Stomach (tissue), 8 donors: ENCODE measurements at regions not wholly inside any gene's neighbourhood (a gene's known extent, or its start where the extent isn't known, plus 50 kb on each side); places are given as distances from the start of the nearest gene placed in this dataset.

ENCODE experiments used
- DNase-seq, 2 donors: peaks; one replicate each; pipeline versions ENCODE4 v3.0.0 to v3.0.0-alpha.2; 2013 to 2019
- H3K27ac ChIP-seq, 5 donors: fragments of 200-600 bp in 4 of 5; sonication (generic) in 4 of 5; one replicate each; pipeline ENCODE4 v1.5.1; 2013 to 2019; ENCODE audit warnings: mild to moderate bottlenecking in 1 of 5, moderate library complexity in 1 of 5
- H3K27me3 ChIP-seq, 3 donors: fragments of 200-600 bp; sonication (generic); one replicate each; pipeline ENCODE4 v1.5.1; 2017 to 2019; ENCODE audit warnings: mixed run types in 1 of 3
- H3K36me3 ChIP-seq, 4 donors: fragments of 200-600 bp; sonication (generic); 1 replicate in 3 of 4; 2 replicates in 1 of 4; pipeline ENCODE4 v1.5.1; 2016 to 2019
- H3K4me1 ChIP-seq, 4 donors: fragments of 200-600 bp; sonication (generic); one replicate each; pipeline ENCODE4 v1.5.1; 2016 to 2019
- H3K4me3 ChIP-seq, 4 donors: fragments of 200-600 bp; sonication (generic) in 3 of 4; one replicate each; pipeline ENCODE4 v1.5.1; 2016 to 2019; ENCODE audit warnings: mild to moderate bottlenecking in 1 of 4
- H3K9me3 ChIP-seq, 4 donors: fragments of 200-600 bp; sonication (generic); one replicate each; pipeline ENCODE4 v1.5.1; 2016 to 2019
- CTCF ChIP-seq, 7 experiments: fragments of 450-650 bp in 4 of 7; fragments of 200-600 bp in 3 of 7; sonication (generic) in 3 of 7; IDR thresholded peaks; one replicate each; pipeline ENCODE4 v1.5.1; 2016 to 2019; ENCODE audit warnings: antibody characterized with exemption in 7 of 7, control low read depth in 2 of 7, mild to moderate bottlenecking in 1 of 7
- EP300 ChIP-seq: sonication (generic); formaldehyde crosslinking; IDR thresholded peaks from one replicate; pipeline ENCODE4 v1.6.1; 2017; ENCODE audit warnings: antibody characterized with exemption
- POLR2A ChIP-seq, 4 donors: fragments of 450-650 bp; IDR thresholded peaks; one replicate each; pipeline ENCODE4 v1.6.1; 2016; ENCODE audit warnings: antibody characterized with exemption in 4 of 4, control low read depth in 2 of 4, mild to moderate bottlenecking in 1 of 4, moderate library complexity in 1 of 4
- POLR2AphosphoS5 ChIP-seq, 3 donors: sonication (generic); formaldehyde crosslinking; IDR thresholded peaks; one replicate each; pipeline ENCODE4 v1.6.1; 2016; ENCODE audit warnings: antibody characterized with exemption in 3 of 3
- WGBS, 5 donors: extraction: QIAGEN DNeasy Blood & Tissue Kit in 3 of 5; methylation state at CpG; one replicate each; pipeline versions ENCODE4 v1.1.5 to v1.1.7; 2013 to 2018; 5-methylcytosine and 5-hydroxymethylcytosine counted together
- intact Hi-C: fragments of 100-400 bp; cut with DNase I; formaldehyde crosslinking; loops from one replicate; pipeline ENCODE4 v1.15.1; 2023; ENCODE audit warnings: low total_unique reads
- donor health status: healthy with polysubstance abuse.
- donor health status: Bipolar disorder and iron deficiency.
- donor health status: healthy.

GRCh38 chr3:107239703-107240102, 137.5 kb upstream of the CCDC54 start:
- WGBS, 5 donors = 86 to 92% (median 87%) methylated on average over 4 of the region's 4 CpGs
- TF ChIP-seq POLR2A (IDR thresholded peaks at IDR 0.05) (no peak), POLR2AphosphoS5 (IDR thresholded peaks at IDR 0.05) (no peak), EP300 (no peak), CTCF (IDR thresholded peaks at IDR 0.05) (no peak)
- no peaks in the 10 kb centered on the region for H3K36me3 ChIP-seq
- H3K4me1 ChIP-seq = peaks cover 0 to 44% (median 31%) of the 10 kb centered on the region in 4 donors
- peak overlapping the region in 1 of 5 donors; percentile 86 for H3K27ac ChIP-seq
- intact Hi-C loops = no loop called here
- peak overlapping the region; percentile 57 to 92 (median 74) for H3K4me3 ChIP-seq
- H3K9me3 ChIP-seq = no peaks in the 10 kb centered on the region
- no peaks in the 10 kb centered on the region for H3K27me3 ChIP-seq
- DNase-seq = no peak

- TF ChIP-seq POLR2A (IDR thresholded peaks at IDR 0.05) (no peak), POLR2AphosphoS5 (IDR thresholded peaks at IDR 0.05) (peak; percentile 32 to 58 (median 46))
- intact Hi-C loops = no loop called here
- H3K9me3 ChIP-seq = no peaks in the 10 kb centered on the region
- H3K4me1 ChIP-seq = peaks cover 0 to 42% (median 28%) of the 10 kb centered on the region in 4 donors
- no peaks in the 10 kb centered on the region for H3K36me3 ChIP-seq
- peak overlapping the region; percentile 57 to 92 (median 74) for H3K4me3 ChIP-seq
- 1% methylated on average over 33 to 59 of the region's 59 CpGs for WGBS, 5 donors
- H3K27me3 ChIP-seq = no peaks in the 10 kb centered on the region
- peak overlapping the region; percentile 36 to 86 (median 69) for H3K27ac ChIP-seq
- peak; percentile 69 to 93 for DNase-seq
Observed at GRCh38 chr3:107240183-107241091, 136.8 kb upstream of the CCDC54 start.

- H3K36me3 ChIP-seq = peaks cover 0 to 3% (median 3%) of the 10 kb centered on the region in 4 donors
Observed at GRCh38 chr3:107241217-107241616, 136.0 kb upstream of the CCDC54 start.

GRCh38 chr3:107242579-107242978, 134.7 kb upstream of the CCDC54 start:
- no peak for TF ChIP-seq POLR2A (IDR thresholded peaks at IDR 0.05)
- no peak for TF ChIP-seq POLR2AphosphoS5 (IDR thresholded peaks at IDR 0.05)
- no peak for TF ChIP-seq EP300
- TF ChIP-seq CTCF (IDR thresholded peaks at IDR 0.05) = no peak
- Histone ChIP-seq H3K9me3 (no peaks in the 10 kb centered on the region), H3K27me3 (no peaks in the 10 kb centered on the region), H3K27ac (no peak overlapping the region), H3K36me3 (peaks cover 0 to 12% (median 6%) of the 10 kb centered on the region in 4 donors), H3K4me3 (no peak overlapping the region), H3K4me1 (peaks cover 0 to 29% (median 20%) of the 10 kb centered on the region in 4 donors)
- DNase-seq = no peak
- WGBS, 5 donors = 59 to 74% (median 65%) methylated on average over 8 of the region's 8 CpGs
- intact Hi-C loops = no loop called here

More at GRCh38 chr3:107241217-107241616, 136.0 kb upstream of the CCDC54 start:
- Histone ChIP-seq H3K9me3 (no peaks in the 10 kb centered on the region), H3K27me3 (no peaks in the 10 kb centered on the region), H3K27ac (peak overlapping the region in 3 of 5 donors; percentile 66 to 86 (median 73)), H3K4me3 (peak overlapping the region; percentile 57 to 92 (median 74)), H3K4me1 (peaks cover 0 to 35% (median 24%) of the 10 kb centered on the region in 4 donors)
- peak; percentile 32 to 73 for DNase-seq
- intact Hi-C loops = no loop called here
- TF ChIP-seq CTCF (IDR thresholded peaks at IDR 0.05) (no peak), EP300 (no peak), POLR2AphosphoS5 (IDR thresholded peaks at IDR 0.05) (no peak), POLR2A (IDR thresholded peaks at IDR 0.05) (no peak)
- 0 to 4% (median 2%) methylated on average over 7 of the region's 7 CpGs for WGBS, 5 donors
